ENCODE measurements at regions not wholly inside any gene's neighbourhood (a gene's known extent, or its start where the extent isn't known, plus 50 kb on each side); places are given as distances from the start of the nearest gene placed in this dataset.

DNA sequence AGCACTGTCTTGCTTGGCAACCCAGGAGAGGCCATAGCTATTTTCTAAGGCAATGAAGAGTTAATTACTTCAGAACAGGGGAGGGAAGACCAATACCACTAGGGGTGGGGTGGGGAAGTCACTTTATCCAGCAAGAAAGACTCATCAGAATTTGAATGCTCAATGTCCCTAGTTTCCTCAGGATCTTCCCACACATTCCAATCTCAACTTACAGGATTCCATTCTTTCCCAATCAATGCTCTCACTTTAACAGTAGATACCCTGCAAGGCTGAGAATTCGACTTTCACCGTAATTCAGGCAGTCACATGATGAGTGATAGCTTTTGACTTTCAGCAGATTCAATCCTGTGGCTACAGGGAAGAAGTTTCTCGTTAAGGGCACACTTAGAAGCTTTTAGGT lies 526.6 kb upstream of the SEL1L start:
- Histone ChIP-seq H3K4me3 (no peak overlapping the region), H3K36me3 (no peaks in the 10 kb centered on the region), H3K9me3 (no peaks in the 10 kb centered on the region), H3K27ac (no peak overlapping the region), H3K27me3 (no peaks in the 10 kb centered on the region), H3K4me1 (no peaks in the 10 kb centered on the region)
- intact Hi-C loops (cut with DNase I), result no loop called here
- DNase-seq (ENCODE audit: extremely low spot score in 2 of 2), result no peak
- TF ChIP-seq POLR2AphosphoS5 (IDR thresholded peaks at IDR 0.05; ENCODE audit: insufficient read depth in 1 of 2, low read depth in 1 of 2), result no peak
- no peak for TF ChIP-seq POLR2A (IDR thresholded peaks at IDR 0.05)

DNA sequence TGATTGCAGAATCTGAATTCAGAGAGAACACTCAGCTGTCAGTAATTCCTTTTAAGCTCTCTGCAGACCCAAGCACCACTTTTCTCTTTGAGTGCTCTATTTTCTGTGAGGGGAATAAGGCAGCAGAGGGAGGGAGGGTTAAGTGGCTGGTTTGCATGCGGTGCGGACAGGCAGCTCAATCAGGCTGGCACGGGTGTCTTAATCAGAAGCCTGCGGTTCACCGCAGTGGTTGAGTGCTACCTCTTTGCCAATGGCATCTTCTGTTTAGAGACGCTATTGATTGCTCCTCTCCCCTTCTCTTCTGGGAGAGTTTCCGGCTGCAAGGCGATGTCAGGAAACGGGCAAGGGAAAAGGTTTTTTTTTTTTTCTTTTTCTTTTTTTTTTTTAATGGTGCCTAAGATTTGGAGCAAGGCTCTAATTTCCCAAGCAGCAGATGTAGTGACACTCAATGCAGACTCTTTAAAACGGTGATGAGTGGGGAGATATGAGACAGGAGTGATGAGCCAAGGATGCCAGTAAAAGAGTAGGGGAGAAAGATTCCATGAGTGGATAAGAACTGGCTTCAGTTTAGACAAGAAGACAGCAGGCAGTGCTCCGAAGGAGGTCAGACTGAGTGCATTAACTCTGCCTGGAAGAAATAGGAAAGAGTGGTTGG lies 533.7 kb upstream of the SEL1L start:
- intact Hi-C loops (cut with DNase I), result no loop called here
- no peak overlapping the region for H3K4me3 ChIP-seq
- no peaks in the 10 kb centered on the region for H3K27me3 ChIP-seq
- no peak for DNase-seq (ENCODE audit: extremely low spot score in 2 of 2)
- H3K27ac ChIP-seq, result no peak overlapping the region
- no peaks in the 10 kb centered on the region for H3K9me3 ChIP-seq
- TF ChIP-seq, protein P1, sequence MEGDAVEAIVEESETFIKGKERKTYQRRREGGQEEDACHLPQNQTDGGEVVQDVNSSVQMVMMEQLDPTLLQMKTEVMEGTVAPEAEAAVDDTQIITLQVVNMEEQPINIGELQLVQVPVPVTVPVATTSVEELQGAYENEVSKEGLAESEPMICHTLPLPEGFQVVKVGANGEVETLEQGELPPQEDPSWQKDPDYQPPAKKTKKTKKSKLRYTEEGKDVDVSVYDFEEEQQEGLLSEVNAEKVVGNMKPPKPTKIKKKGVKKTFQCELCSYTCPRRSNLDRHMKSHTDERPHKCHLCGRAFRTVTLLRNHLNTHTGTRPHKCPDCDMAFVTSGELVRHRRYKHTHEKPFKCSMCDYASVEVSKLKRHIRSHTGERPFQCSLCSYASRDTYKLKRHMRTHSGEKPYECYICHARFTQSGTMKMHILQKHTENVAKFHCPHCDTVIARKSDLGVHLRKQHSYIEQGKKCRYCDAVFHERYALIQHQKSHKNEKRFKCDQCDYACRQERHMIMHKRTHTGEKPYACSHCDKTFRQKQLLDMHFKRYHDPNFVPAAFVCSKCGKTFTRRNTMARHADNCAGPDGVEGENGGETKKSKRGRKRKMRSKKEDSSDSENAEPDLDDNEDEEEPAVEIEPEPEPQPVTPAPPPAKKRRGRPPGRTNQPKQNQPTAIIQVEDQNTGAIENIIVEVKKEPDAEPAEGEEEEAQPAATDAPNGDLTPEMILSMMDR (IDR thresholded peaks at IDR 0.05), result no peak
- TF ChIP-seq POLR2A (IDR thresholded peaks at IDR 0.05), result no peak
- no peak for TF ChIP-seq POLR2AphosphoS5 (IDR thresholded peaks at IDR 0.05; ENCODE audit: insufficient read depth in 1 of 2, low read depth in 1 of 2)
- no peaks in the 10 kb centered on the region for H3K36me3 ChIP-seq
- no peaks in the 10 kb centered on the region for H3K4me1 ChIP-seq

DNA sequence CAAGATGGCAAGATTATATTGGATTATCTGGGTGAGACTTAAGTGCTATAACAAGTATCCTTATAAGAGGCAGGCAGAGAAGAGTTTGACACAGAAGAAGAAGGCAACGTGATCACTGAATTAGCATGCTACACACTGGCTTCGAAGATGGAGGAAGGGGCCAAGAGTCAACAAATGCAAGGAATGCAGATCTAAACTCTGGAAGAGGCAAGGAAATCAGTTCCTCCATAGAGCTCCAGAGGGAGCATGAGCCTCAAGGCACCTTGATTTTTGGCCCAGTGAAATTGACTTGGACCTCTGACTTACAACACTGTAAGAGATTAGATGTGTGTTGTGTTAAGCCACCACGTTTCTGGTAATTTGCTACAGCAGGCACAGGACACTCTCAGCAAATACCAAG lies 536.4 kb upstream of the SEL1L start:
- TF ChIP-seq, protein P1 (IDR thresholded peaks at IDR 0.05), result no peak
- TF ChIP-seq POLR2AphosphoS5 (IDR thresholded peaks at IDR 0.05; ENCODE audit: insufficient read depth in 1 of 2, low read depth in 1 of 2), result no peak
- TF ChIP-seq POLR2A (IDR thresholded peaks at IDR 0.05), result no peak
- intact Hi-C loops (cut with DNase I), result no loop called here
- Histone ChIP-seq H3K4me1 (no peaks in the 10 kb centered on the region), H3K27ac (no peak overlapping the region), H3K27me3 (no peaks in the 10 kb centered on the region), H3K4me3 (no peak overlapping the region), H3K36me3 (no peaks in the 10 kb centered on the region), H3K9me3 (no peaks in the 10 kb centered on the region)
- DNase-seq (ENCODE audit: extremely low spot score in 2 of 2), result no peak

DNA sequence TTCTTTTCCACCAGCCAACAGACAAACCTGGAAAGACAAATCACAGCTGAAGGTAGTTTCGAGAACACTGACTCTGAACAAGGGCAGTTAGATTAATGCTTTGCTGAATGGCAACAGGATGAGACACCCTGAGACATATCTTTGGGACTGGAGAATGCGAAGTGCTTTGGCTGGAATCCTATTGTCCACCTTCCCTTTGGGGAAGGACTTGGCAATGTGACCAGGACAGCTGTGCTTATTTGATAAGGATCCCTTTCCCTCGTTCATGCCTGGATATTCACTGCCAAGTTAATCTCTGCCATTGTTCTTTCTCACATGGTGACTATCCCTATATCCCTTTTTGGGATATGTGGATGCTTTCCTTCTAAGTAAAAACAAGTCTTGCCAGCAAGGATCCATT lies 537.1 kb upstream of the SEL1L start:
- Histone ChIP-seq H3K27ac (no peak overlapping the region), H3K9me3 (no peaks in the 10 kb centered on the region), H3K4me3 (no peak overlapping the region), H3K4me1 (no peaks in the 10 kb centered on the region), H3K36me3 (no peaks in the 10 kb centered on the region), H3K27me3 (no peaks in the 10 kb centered on the region)
- no peak for DNase-seq (ENCODE audit: extremely low spot score in 2 of 2)
- intact Hi-C loops (cut with DNase I), result no loop called here
- TF ChIP-seq POLR2AphosphoS5 (IDR thresholded peaks at IDR 0.05; ENCODE audit: insufficient read depth in 1 of 2, low read depth in 1 of 2), result no peak

DNA sequence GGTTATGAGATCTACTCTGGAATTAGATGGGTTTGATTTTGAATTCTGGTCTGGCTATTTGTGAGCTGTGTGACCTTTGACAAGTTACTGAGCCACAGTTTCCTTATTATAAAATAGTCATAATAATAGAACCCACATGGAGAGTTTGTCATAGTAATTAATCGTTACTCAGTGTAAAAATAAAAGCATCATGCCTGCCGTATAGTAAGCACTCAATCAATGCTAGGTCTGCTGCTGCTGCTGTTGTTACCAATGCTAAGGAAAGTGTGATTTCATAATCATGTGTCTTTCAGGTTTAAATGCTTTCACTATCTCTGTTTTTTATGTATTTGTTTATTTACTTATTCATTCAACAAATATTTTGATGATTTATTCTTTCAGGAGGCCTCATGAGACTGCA lies 539.9 kb upstream of the SEL1L start:
- no peak for DNase-seq (ENCODE audit: extremely low spot score in 2 of 2)
- intact Hi-C loops (cut with DNase I), result no loop called here
- Histone ChIP-seq H3K27me3 (no peaks in the 10 kb centered on the region), H3K9me3 (no peaks in the 10 kb centered on the region), H3K4me3 (no peak overlapping the region), H3K4me1 (no peaks in the 10 kb centered on the region), H3K36me3 (no peaks in the 10 kb centered on the region), H3K27ac (no peak overlapping the region)
- TF ChIP-seq POLR2A (IDR thresholded peaks at IDR 0.05), result no peak

DNA sequence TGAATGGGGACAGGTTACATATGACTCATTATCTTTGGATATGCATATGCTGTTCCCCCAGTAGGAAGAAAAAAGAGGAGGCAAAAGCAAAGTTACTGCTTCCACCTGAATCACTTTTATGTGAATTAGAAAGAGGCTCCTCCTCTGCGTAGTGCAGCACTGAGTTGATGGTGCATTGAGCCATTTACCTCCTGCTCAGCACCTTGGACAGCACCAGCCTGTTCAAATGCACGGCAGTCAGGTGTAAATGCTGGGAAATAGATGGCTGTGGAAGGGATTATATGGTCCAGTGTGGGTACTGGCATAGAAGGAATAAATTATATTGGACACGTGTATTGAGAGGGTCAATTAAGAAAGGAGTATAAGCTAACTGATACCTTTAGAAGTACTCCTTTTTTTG lies 541.9 kb upstream of the SEL1L start:
- DNase-seq (ENCODE audit: extremely low spot score in 2 of 2), result no peak
- H3K9me3 ChIP-seq, result no peaks in the 10 kb centered on the region
- TF ChIP-seq POLR2A (IDR thresholded peaks at IDR 0.05), result no peak
- H3K4me1 ChIP-seq, result no peaks in the 10 kb centered on the region
- H3K4me3 ChIP-seq, result no peak overlapping the region
- H3K27me3 ChIP-seq, result no peaks in the 10 kb centered on the region
- intact Hi-C loops (cut with DNase I), result no loop called here
- H3K36me3 ChIP-seq, result no peaks in the 10 kb centered on the region
- H3K27ac ChIP-seq, result no peak overlapping the region

DNA sequence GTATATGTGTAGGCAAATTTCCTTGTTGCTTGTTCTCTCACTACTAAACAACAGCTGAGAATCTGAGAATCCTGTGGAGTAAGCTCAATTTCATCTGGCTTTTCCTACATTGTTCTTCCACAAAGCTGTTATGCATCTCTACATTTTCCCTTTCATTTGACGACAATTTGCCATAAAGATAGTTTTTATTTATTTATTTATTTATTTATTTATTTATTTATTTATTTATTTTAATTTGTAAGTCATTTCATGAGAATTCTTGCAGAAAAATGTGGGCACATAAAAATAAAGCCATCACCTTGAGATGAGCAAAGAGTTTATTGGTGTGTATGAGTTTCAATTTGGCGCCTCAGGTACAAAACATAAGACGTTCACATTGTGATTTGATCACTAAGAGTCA lies 545.9 kb upstream of the SEL1L start:
- no peaks in the 10 kb centered on the region for H3K36me3 ChIP-seq
- intact Hi-C loops (cut with DNase I), result no loop called here
- no peak overlapping the region for H3K4me3 ChIP-seq
- no peak for TF ChIP-seq POLR2A (IDR thresholded peaks at IDR 0.05)
- TF ChIP-seq, protein P1 (IDR thresholded peaks at IDR 0.05), result no peak
- no peak for TF ChIP-seq POLR2AphosphoS5 (IDR thresholded peaks at IDR 0.05; ENCODE audit: insufficient read depth in 1 of 2, low read depth in 1 of 2)
- no peaks in the 10 kb centered on the region for H3K4me1 ChIP-seq
- no peak for DNase-seq (ENCODE audit: extremely low spot score in 2 of 2)
- H3K27ac ChIP-seq, result no peak overlapping the region
- no peaks in the 10 kb centered on the region for H3K27me3 ChIP-seq
- H3K9me3 ChIP-seq, result no peaks in the 10 kb centered on the region

Measured in vagina (tissue), 2 donors.